Caco-2 (cell line): ENCODE measurements at regions not wholly inside any gene's neighbourhood (a gene's known extent, or its start where the extent isn't known, plus 50 kb on each side); places are given as distances from the start of the nearest gene placed in this dataset.

Experiments
- BruUV-seq: library from RNA; stranded (reverse); fragments of 400-500 nt; replicated peaks from 2 replicates; lab custom pipeline; 2021; lab: Mats Ljungman, UMichigan
- CTCF ChIA-PET: fragments of 300-600 bp; sonication (Branson Sonifier 250); formaldehyde crosslinking; loops from one replicate; lab custom pipeline; 2022; ENCODE audit warnings: antibody characterized with exemption; lab: Charles Lee
- POLR2A ChIA-PET: fragments of 300-600 bp; sonication (Branson Sonifier 250); formaldehyde crosslinking; loops from one replicate; lab custom pipeline; 2022; ENCODE audit warnings: antibody characterized with exemption; lab: Charles Lee
- DNase-seq, 2 experiments: peaks; one replicate each; pipeline versions ENCODE4 v3.0.0 to v3.0.0-alpha.2; 2020 to 2022
- H3K27me3 ChIP-seq: replicated peaks from 2 replicates; pipeline ENCODE4 v1.6.0; 2011; ENCODE audit warnings: low read length; ENCODE audit not compliant: control insufficient read depth, insufficient read depth
- H3K36me3 ChIP-seq: 2 replicates; pipeline ENCODE4 v1.5.1; 2011; ENCODE audit warnings: low read length; ENCODE audit not compliant: control insufficient read depth, insufficient read depth
- H3K4me1 ChIP-seq: fragments of 250-450 bp; sonication (Bioruptor Pico); 2 replicates; pipeline ENCODE4 v1.5.1; 2020; ENCODE audit warnings: mild to moderate bottlenecking
- H3K4me3 ChIP-seq: 2 replicates; pipeline ENCODE4 v1.5.1; 2011; ENCODE audit warnings: low read depth, mild to moderate bottlenecking, control low read depth, low read length
- H3K9me3 ChIP-seq: fragments of 250-450 bp; sonication (Bioruptor Pico); 2 replicates; pipeline ENCODE4 v1.5.1; 2020; ENCODE audit warnings: mild to moderate bottlenecking, moderate library complexity
- H3K27ac Mint-ChIP-seq: one replicate; pipeline ENCODE4 v1.8.0; 2022; ENCODE audit warnings: mixed read lengths; ENCODE audit not compliant: unreplicated experiment
- H3K27me3 Mint-ChIP-seq: one replicate; pipeline ENCODE4 v1.8.0; 2022; ENCODE audit warnings: mixed read lengths; ENCODE audit not compliant: insufficient read depth, unreplicated experiment
- H3K36me3 Mint-ChIP-seq: one replicate; pipeline ENCODE4 v1.8.0; 2022; ENCODE audit warnings: mild to moderate bottlenecking, mixed read lengths; ENCODE audit not compliant: insufficient read depth, unreplicated experiment
- H3K4me1 Mint-ChIP-seq: one replicate; pipeline ENCODE4 v1.8.0; 2022; ENCODE audit warnings: low read depth, mixed read lengths; ENCODE audit not compliant: unreplicated experiment
- H3K4me3 Mint-ChIP-seq: one replicate; pipeline ENCODE4 v1.8.0; 2022; ENCODE audit warnings: mild to moderate bottlenecking, moderate library complexity, mixed read lengths; ENCODE audit not compliant: unreplicated experiment
- H3K9me3 Mint-ChIP-seq: one replicate; pipeline ENCODE4 v1.8.0; 2022; ENCODE audit warnings: mixed read lengths; ENCODE audit not compliant: unreplicated experiment
- CTCF ChIP-seq, 2 experiments: fragments of 200-600 bp in 1 of 2; IDR thresholded peaks; 1 replicate in 1 of 2; 2 replicates in 1 of 2; pipeline versions ENCODE4 v1.5.1 to v1.8.0; 2011 to 2022; ENCODE audit warnings: antibody characterized with exemption in 1 of 2, control low read depth in 1 of 2, inconsistent platforms in 1 of 2, low read depth in 1 of 2, low read length in 1 of 2, mild to moderate bottlenecking in 1 of 2, moderate library complexity in 1 of 2; ENCODE audit not compliant: insufficient read depth in 1 of 2, severe bottlenecking in 1 of 2, unreplicated experiment in 1 of 2
- intact Hi-C: fragments of 100-400 bp; cut with micrococcal nuclease; formaldehyde crosslinking; loops from one replicate; pipeline ENCODE4 v1.10.0; 2022; ENCODE audit not compliant: unreplicated experiment

GRCh38 chr5:40355846-40356245, 323.9 kb upstream of the PTGER4 start:
- Mint-ChIP-seq H3K4me1 (no peaks in the 10 kb centered on the region), H3K9me3 (peaks cover 2% of the 10 kb centered on the region)
- CTCF ChIA-PET = no interaction called here

GRCh38 chr5:40355181-40355580, 324.5 kb upstream of the PTGER4 start:
- BruUV-seq = no TSS peak
- Histone ChIP-seq H3K9me3 (no peaks in the 10 kb centered on the region), H3K4me3 (no peak overlapping the region), H3K4me1 (no peaks in the 10 kb centered on the region), H3K27me3 (no peaks in the 10 kb centered on the region), H3K36me3 (no peaks in the 10 kb centered on the region)
- TF ChIP-seq CTCF (IDR thresholded peaks at IDR 0.05; ENCODE audit: insufficient read depth in 1 of 2, low read depth in 1 of 2, low read length in 1 of 2, severe bottlenecking in 1 of 2, unreplicated experiment in 1 of 2) = no peak
- intact Hi-C loops = no loop called here
- ChIA-PET CTCF (no interaction called here), POLR2A (no interaction called here)
- Mint-ChIP-seq H3K9me3 (peaks cover 9% of the 10 kb centered on the region), H3K36me3 (no peaks in the 10 kb centered on the region), H3K4me1 (no peaks in the 10 kb centered on the region), H3K4me3 (no peak overlapping the region), H3K27ac (no peak overlapping the region), H3K27me3 (peaks cover 13% of the 10 kb centered on the region)
- no peak for DNase-seq

More at GRCh38 chr5:40355846-40356245, 323.9 kb upstream of the PTGER4 start:
- no peak overlapping the region for H3K27ac Mint-ChIP-seq
- H3K36me3 ChIP-seq = no peaks in the 10 kb centered on the region
- no peaks in the 10 kb centered on the region for H3K9me3 ChIP-seq
- peaks cover 13% of the 10 kb centered on the region for H3K27me3 Mint-ChIP-seq
- no peak overlapping the region for H3K4me3 ChIP-seq
- no peaks in the 10 kb centered on the region for H3K27me3 ChIP-seq
- intact Hi-C loops = no loop called here
- no peak for DNase-seq
- POLR2A ChIA-PET = no interaction called here
- H3K36me3 Mint-ChIP-seq = no peaks in the 10 kb centered on the region
- BruUV-seq = no TSS peak
- no peak for TF ChIP-seq CTCF (IDR thresholded peaks at IDR 0.05; ENCODE audit: insufficient read depth in 1 of 2, low read depth in 1 of 2, low read length in 1 of 2, severe bottlenecking in 1 of 2, unreplicated experiment in 1 of 2)
- H3K4me1 ChIP-seq = no peaks in the 10 kb centered on the region
- no peak overlapping the region for H3K4me3 Mint-ChIP-seq

GRCh38 chr5:40354171-40354570, 325.5 kb upstream of the PTGER4 start:
- Histone ChIP-seq H3K27me3 (no peaks in the 10 kb centered on the region), H3K4me3 (no peak overlapping the region), H3K4me1 (no peaks in the 10 kb centered on the region), H3K36me3 (no peaks in the 10 kb centered on the region), H3K9me3 (no peaks in the 10 kb centered on the region)
- H3K36me3 Mint-ChIP-seq = no peaks in the 10 kb centered on the region
- H3K4me3 Mint-ChIP-seq = no peak overlapping the region
- TF ChIP-seq CTCF (IDR thresholded peaks at IDR 0.05; ENCODE audit: insufficient read depth in 1 of 2, low read depth in 1 of 2, low read length in 1 of 2, severe bottlenecking in 1 of 2, unreplicated experiment in 1 of 2) = no peak
- intact Hi-C loops = no loop called here
- H3K9me3 Mint-ChIP-seq = peaks cover 19% of the 10 kb centered on the region
- no peak for DNase-seq
- no peaks in the 10 kb centered on the region for H3K4me1 Mint-ChIP-seq
- BruUV-seq = no TSS peak
- ChIA-PET CTCF (interaction anchor here (0.6 kb wide), 1 partner anchor 18 kb away, joined by 4 read pairs; no protein-coding TSS in a partner anchor), POLR2A (no interaction called here)
- H3K27ac Mint-ChIP-seq = no peak overlapping the region
- H3K27me3 Mint-ChIP-seq = peaks cover 12% of the 10 kb centered on the region
